H9 (cell line): ENCODE measurements at regions not wholly inside any gene's neighbourhood (a gene's known extent, or its start where the extent isn't known, plus 50 kb on each side); places are given as distances from the start of the nearest gene placed in this dataset.
A peak's percentile ranks its signal among the peaks of the same experiment; 100 is the strongest.

ENCODE experiments used
- DNase-seq: peaks from one replicate; pipeline ENCODE4 v3.0.0-alpha.2; 2017
- H2AFZ ChIP-seq: one replicate; pipeline ENCODE4 v1.6.1; 2013; ENCODE audit warnings: mild to moderate bottlenecking, low read length, control low read depth, moderate library complexity
- H2AK5ac ChIP-seq: 2 replicates; pipeline ENCODE4 v1.6.1; 2013; ENCODE audit warnings: low read length, control low read depth, mixed read lengths; ENCODE audit not compliant: insufficient read length
- H2BK120ac ChIP-seq: one replicate; pipeline ENCODE4 v1.6.1; 2013; ENCODE audit warnings: low read depth, mild to moderate bottlenecking, low read length, control low read depth, inconsistent platforms; ENCODE audit not compliant: poor library complexity, severe bottlenecking
- H2BK12ac ChIP-seq: 2 replicates; pipeline ENCODE4 v1.6.1; 2013; ENCODE audit warnings: low read length, control low read depth, mixed read lengths, low read depth; ENCODE audit not compliant: insufficient read length
- H2BK15ac ChIP-seq: 2 replicates; pipeline ENCODE4 v1.6.1; 2013; ENCODE audit warnings: low read depth, low read length, control low read depth
- H2BK20ac ChIP-seq: one replicate; pipeline ENCODE4 v1.6.1; 2013; ENCODE audit warnings: low read depth, mild to moderate bottlenecking, low read length, control low read depth, inconsistent platforms; ENCODE audit not compliant: poor library complexity, severe bottlenecking
- H2BK5ac ChIP-seq: 2 replicates; pipeline ENCODE4 v1.6.1; 2013; ENCODE audit warnings: low read length, control low read depth, mixed read lengths; ENCODE audit not compliant: insufficient read length
- H3K14ac ChIP-seq: 2 replicates; pipeline ENCODE4 v1.6.1; 2013; ENCODE audit warnings: low read length, control low read depth; ENCODE audit not compliant: insufficient read depth
- H3K18ac ChIP-seq: 2 replicates; pipeline ENCODE4 v1.6.1; 2013; ENCODE audit warnings: low read depth, mild to moderate bottlenecking, mixed read lengths, low read length, control low read depth; ENCODE audit not compliant: insufficient read length
- H3K23ac ChIP-seq: 2 replicates; pipeline ENCODE4 v1.6.1; 2013; ENCODE audit warnings: low read length, control low read depth, mixed read lengths, low read depth; ENCODE audit not compliant: insufficient read length
- H3K23me2 ChIP-seq: 2 replicates; pipeline ENCODE4 v1.6.1; 2013; ENCODE audit warnings: low read depth, mild to moderate bottlenecking, mixed read lengths, low read length, control low read depth; ENCODE audit not compliant: insufficient read length, poor library complexity, severe bottlenecking
- H3K27ac ChIP-seq: 2 replicates; pipeline ENCODE4 v1.5.1; 2013; ENCODE audit warnings: low read length, control low read depth, mixed read lengths, low read depth; ENCODE audit not compliant: insufficient read length
- H3K27me3 ChIP-seq: 2 replicates; pipeline ENCODE4 v1.6.1; 2013; ENCODE audit warnings: low read length, control low read depth, inconsistent platforms; ENCODE audit not compliant: insufficient read depth
- H3K4ac ChIP-seq: 2 replicates; pipeline ENCODE4 v1.6.1; 2013; ENCODE audit warnings: low read depth, mild to moderate bottlenecking, control low read depth, inconsistent platforms, low read length, moderate library complexity
- H3K4me1 ChIP-seq: 2 replicates; pipeline ENCODE4 v1.6.1; 2013; ENCODE audit warnings: low read length, control low read depth, inconsistent platforms; ENCODE audit not compliant: insufficient read depth
- H3K4me2 ChIP-seq: 2 replicates; pipeline ENCODE4 v1.6.1; 2013; ENCODE audit warnings: low read length, control low read depth, mixed read lengths; ENCODE audit not compliant: insufficient read length, insufficient read depth
- H3K56ac ChIP-seq: 2 replicates; pipeline ENCODE4 v1.6.1; 2013; ENCODE audit warnings: low read depth, mild to moderate bottlenecking, mixed read lengths, low read length, control low read depth; ENCODE audit not compliant: insufficient read length
- H3K79me1 ChIP-seq: 2 replicates; pipeline ENCODE4 v1.6.1; 2013; ENCODE audit warnings: low read depth, mild to moderate bottlenecking, moderate library complexity, low read length, control low read depth, inconsistent platforms; ENCODE audit not compliant: insufficient read depth, poor library complexity, severe bottlenecking
- H3K79me2 ChIP-seq: 2 replicates; pipeline ENCODE4 v1.6.1; 2013; ENCODE audit warnings: low read length, control low read depth, inconsistent platforms; ENCODE audit not compliant: insufficient read depth
- H3K9ac ChIP-seq: 2 replicates; pipeline ENCODE4 v1.6.1; 2013; ENCODE audit warnings: low read length, control low read depth, mixed read lengths; ENCODE audit not compliant: insufficient read length; ENCODE audit errors: extremely low read depth
- H3K9me3 ChIP-seq: one replicate; pipeline ENCODE4 v1.6.1; 2013; ENCODE audit warnings: low read depth, low read length, inconsistent platforms; ENCODE audit not compliant: control insufficient read depth
- H3T11ph ChIP-seq: one replicate; pipeline ENCODE4 v1.6.1; 2013; ENCODE audit warnings: mild to moderate bottlenecking, low read length, control low read depth, inconsistent platforms
- H4K20me1 ChIP-seq: one replicate; pipeline ENCODE4 v1.6.1; 2013; ENCODE audit not compliant: control insufficient read depth, insufficient read length, insufficient read depth
- H4K5ac ChIP-seq: 2 replicates; pipeline ENCODE4 v1.6.1; 2013; ENCODE audit warnings: low read depth, mild to moderate bottlenecking, mixed read lengths, low read length, control low read depth; ENCODE audit not compliant: insufficient read length
- H4K8ac ChIP-seq: replicated peaks from 2 replicates; pipeline ENCODE4 v1.6.1; 2013; ENCODE audit warnings: low read length, control low read depth, mixed read lengths, low read depth; ENCODE audit not compliant: insufficient read length
- H4K91ac ChIP-seq: 2 replicates; pipeline ENCODE4 v1.6.1; 2013; ENCODE audit warnings: low read depth, mild to moderate bottlenecking, moderate library complexity, mixed read lengths, low read length, control low read depth; ENCODE audit not compliant: insufficient read length
- H3K27ac Mint-ChIP-seq, 3 experiments: 2 replicates in 2 of 3; 3 replicates in 1 of 3; pipeline ENCODE4 v1.8.0; 2020 to 2021; ENCODE audit warnings: mixed read lengths in 3 of 3, mild to moderate bottlenecking in 1 of 3, moderate library complexity in 1 of 3
- H3K27me3 Mint-ChIP-seq: 2 replicates; pipeline ENCODE4 v1.8.0; 2021; ENCODE audit warnings: low read depth, mild to moderate bottlenecking, moderate library complexity, mixed read lengths
- H3K36me3 Mint-ChIP-seq, 3 experiments: 2 replicates in 2 of 3; 3 replicates in 1 of 3; pipeline ENCODE4 v1.8.0; 2020 to 2021; ENCODE audit warnings: low read depth in 3 of 3, mixed read lengths in 3 of 3; ENCODE audit not compliant: insufficient read depth in 1 of 3
- H3K4me1 Mint-ChIP-seq, 2 experiments: 2 replicates each; pipeline ENCODE4 v1.8.0; 2020; ENCODE audit warnings: mixed read lengths in 2 of 2
- H3K4me3 Mint-ChIP-seq, 2 experiments: 2 replicates in 1 of 2; 3 replicates in 1 of 2; pipeline ENCODE4 v1.8.0; 2020 to 2021; ENCODE audit warnings: mild to moderate bottlenecking in 2 of 2, mixed read lengths in 2 of 2, moderate library complexity in 1 of 2
- H3K9me3 Mint-ChIP-seq, 2 experiments: 2 replicates in 1 of 2; 3 replicates in 1 of 2; pipeline ENCODE4 v1.8.0; 2020; ENCODE audit warnings: mild to moderate bottlenecking in 2 of 2, mixed read lengths in 2 of 2, moderate library complexity in 1 of 2
- WGBS: extraction: QIAGEN DNeasy Blood & Tissue Kit; methylation state at CpG from one replicate; pipeline ENCODE4 v1.1.7; 2013; ENCODE audit warnings: missing lambda C conversion rate, low lambda C conversion rate, mixed read lengths; ENCODE audit not compliant: insufficient read length; ENCODE audit errors: extremely low coverage; 5-methylcytosine and 5-hydroxymethylcytosine counted together
- TF ChIP-seq, protein P1 (sequence below): fragments of 200-600 bp; sonication (generic); conservative IDR thresholded peaks from 3 replicates; pipeline ENCODE4 v1.8.0; 2021; ENCODE audit warnings: antibody characterized with exemption, mild to moderate bottlenecking

DNA sequence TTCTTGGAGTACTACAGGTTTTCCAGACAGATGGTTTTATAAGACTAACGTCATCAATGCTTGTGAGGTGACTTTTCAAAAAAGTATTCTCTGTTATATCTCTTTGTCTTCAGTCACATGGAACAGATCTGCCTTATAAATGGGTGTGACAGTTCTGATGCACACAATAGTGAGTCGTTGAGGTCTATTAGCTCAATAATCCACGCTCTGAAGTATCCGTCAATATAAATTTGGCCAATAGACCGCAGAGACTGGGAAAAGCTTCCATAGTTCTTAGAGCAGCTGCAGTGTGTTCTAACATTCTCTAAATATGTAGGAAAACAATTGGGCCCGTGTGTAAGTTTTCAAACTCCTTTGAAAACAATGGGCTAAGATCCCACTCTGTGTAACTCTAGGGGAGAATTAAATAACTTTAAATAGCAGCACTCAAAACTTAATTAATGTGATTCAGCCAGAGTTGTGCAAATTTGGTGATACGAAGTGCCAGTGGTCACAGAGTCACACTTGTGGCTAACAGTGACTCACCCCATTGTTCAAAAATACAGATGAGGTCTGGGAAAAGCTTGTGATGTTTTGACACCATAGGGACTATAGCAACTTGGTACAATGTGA lies 316.0 kb downstream of the LMO4 start:
- peak overlapping the region in 1 of 3 experiments; percentile 8; a peak in 1 of 7 replicates for H3K27ac Mint-ChIP-seq
- no peak overlapping the region for H3T11ph ChIP-seq
- H3K36me3 Mint-ChIP-seq = no peaks in the 10 kb centered on the region
- H3K23me2 ChIP-seq = no peaks in the 10 kb centered on the region
- H3K79me2 ChIP-seq = no peaks in the 10 kb centered on the region
- H3K9me3 Mint-ChIP-seq = no peaks in the 10 kb centered on the region
- no peak overlapping the region for H2BK5ac ChIP-seq
- H4K8ac ChIP-seq = no peak overlapping the region
- no peak overlapping the region for H3K56ac ChIP-seq
- H3K79me1 ChIP-seq = no peaks in the 10 kb centered on the region
- no peak overlapping the region for H2BK12ac ChIP-seq
- H3K4me1 Mint-ChIP-seq = peaks cover 44 to 47% of the 10 kb centered on the region in 2 experiments
- H3K9me3 ChIP-seq = no peaks in the 10 kb centered on the region
- no peak overlapping the region for H3K18ac ChIP-seq
- H3K14ac ChIP-seq = no peak overlapping the region
- H3K4ac ChIP-seq = no peak overlapping the region
- no peak overlapping the region for H3K23ac ChIP-seq
- H4K91ac ChIP-seq = no peak overlapping the region
- no peak overlapping the region for H2BK15ac ChIP-seq
- no peak overlapping the region for H3K27ac ChIP-seq
- TF ChIP-seq, protein P1, sequence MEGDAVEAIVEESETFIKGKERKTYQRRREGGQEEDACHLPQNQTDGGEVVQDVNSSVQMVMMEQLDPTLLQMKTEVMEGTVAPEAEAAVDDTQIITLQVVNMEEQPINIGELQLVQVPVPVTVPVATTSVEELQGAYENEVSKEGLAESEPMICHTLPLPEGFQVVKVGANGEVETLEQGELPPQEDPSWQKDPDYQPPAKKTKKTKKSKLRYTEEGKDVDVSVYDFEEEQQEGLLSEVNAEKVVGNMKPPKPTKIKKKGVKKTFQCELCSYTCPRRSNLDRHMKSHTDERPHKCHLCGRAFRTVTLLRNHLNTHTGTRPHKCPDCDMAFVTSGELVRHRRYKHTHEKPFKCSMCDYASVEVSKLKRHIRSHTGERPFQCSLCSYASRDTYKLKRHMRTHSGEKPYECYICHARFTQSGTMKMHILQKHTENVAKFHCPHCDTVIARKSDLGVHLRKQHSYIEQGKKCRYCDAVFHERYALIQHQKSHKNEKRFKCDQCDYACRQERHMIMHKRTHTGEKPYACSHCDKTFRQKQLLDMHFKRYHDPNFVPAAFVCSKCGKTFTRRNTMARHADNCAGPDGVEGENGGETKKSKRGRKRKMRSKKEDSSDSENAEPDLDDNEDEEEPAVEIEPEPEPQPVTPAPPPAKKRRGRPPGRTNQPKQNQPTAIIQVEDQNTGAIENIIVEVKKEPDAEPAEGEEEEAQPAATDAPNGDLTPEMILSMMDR = no peak
- no peak overlapping the region for H2AK5ac ChIP-seq
- no peak overlapping the region for H3K4me3 Mint-ChIP-seq
- no peak overlapping the region for H2BK20ac ChIP-seq
- H3K4me1 ChIP-seq = peaks cover 2% of the 10 kb centered on the region; the same call in 1 of the 2 replicates
- H3K9ac ChIP-seq = no peak overlapping the region
- WGBS = no CpG with 5 or more reads among the region's 7 CpGs
- H3K27me3 ChIP-seq = no peaks in the 10 kb centered on the region
- H4K20me1 ChIP-seq = no peaks in the 10 kb centered on the region
- H2AFZ ChIP-seq = no peak overlapping the region
- H2BK120ac ChIP-seq = no peak overlapping the region
- no peaks in the 10 kb centered on the region for H3K27me3 Mint-ChIP-seq
- DNase-seq = no peak
- no peak overlapping the region for H4K5ac ChIP-seq
- H3K4me2 ChIP-seq = no peak overlapping the region
